ENCODE measurements at regions not wholly inside any gene's neighbourhood (a gene's known extent, or its start where the extent isn't known, plus 50 kb on each side); places are given as distances from the start of the nearest gene placed in this dataset.

GRCh38 chr20:6440443-6440799 is 317.6 kb upstream of the FERMT1 start:
- no peak for TF ChIP-seq CTCF (IDR thresholded peaks at IDR 0.05)
- no peak for TF ChIP-seq EP300 (IDR thresholded peaks at IDR 0.05)
- no peak for TF ChIP-seq POLR2A (IDR thresholded peaks at IDR 0.05)
- TF ChIP-seq POLR2AphosphoS5 (IDR thresholded peaks at IDR 0.05): no peak
